HG02943 (cell line): ENCODE measurements at regions not wholly inside any gene's neighbourhood (a gene's known extent, or its start where the extent isn't known, plus 50 kb on each side); places are given as distances from the start of the nearest gene placed in this dataset.

Experiments used
- ATAC-seq: cut with Tn5 transposase; IDR thresholded peaks from one replicate; pipeline ENCODE4 v1.9.1; 2021; ENCODE audit warnings: mild to moderate bottlenecking, low read depth, moderate library complexity; ENCODE audit not compliant: unreplicated experiment

GRCh38 chr11:10622108-10622507 lies 53.6 kb upstream of the LYVE1 start:
- no peak for ATAC-seq

- no peak for ATAC-seq
These were observed 50.7 kb upstream of the LYVE1 start for GRCh38 chr11:10619131-10619680.

- no peak for ATAC-seq
These were observed 50.0 kb upstream of the LYVE1 start for GRCh38 chr11:10618490-10618889.
